A549 (cell line): ENCODE measurements at regions not wholly inside any gene's neighbourhood (a gene's known extent, or its start where the extent isn't known, plus 50 kb on each side); places are given as distances from the start of the nearest gene placed in this dataset.

ENCODE experiments used
- CEBPB ChIP-seq, 2 experiments: fragments of >200 bp in 1 of 2; sonication (Bioruptor Twin) in 1 of 2; formaldehyde crosslinking in 1 of 2; IDR thresholded peaks; 2 replicates each; pipeline ENCODE4 v1.6.1; 2012 to 2016
- CTCF ChIP-seq: fragments of >200 bp; sonication (Bioruptor Twin); formaldehyde crosslinking; IDR thresholded peaks from 3 replicates; pipeline ENCODE4 v1.5.1; 2016
- MAFK ChIP-seq: fragments of 450-650 bp; IDR thresholded peaks from 2 replicates; pipeline ENCODE4 v1.6.1; 2014; ENCODE audit not compliant: partially characterized antibody
- POLR2A ChIP-seq: IDR thresholded peaks from 2 replicates; pipeline ENCODE4 v1.6.1; 2012; ENCODE audit warnings: mild to moderate bottlenecking, low read length
- RAD21 ChIP-seq, 2 experiments: fragments of >200 bp in 1 of 2; sonication (Bioruptor Twin) in 1 of 2; formaldehyde crosslinking in 1 of 2; IDR thresholded peaks in 1 of 2; conservative IDR thresholded peaks in 1 of 2; 2 replicates in 1 of 2; 3 replicates in 1 of 2; pipeline ENCODE4 v1.6.1; 2012 to 2018; ENCODE audit warnings: inconsistent platforms in 1 of 2
- RNF2 ChIP-seq: fragments of 200-600 bp; sonication (generic); IDR thresholded peaks from 2 replicates; pipeline ENCODE4 v1.6.1; 2016; ENCODE audit warnings: low read depth, mild to moderate bottlenecking, antibody characterized with exemption, moderate library complexity, borderline replicate concordance
- TF ChIP-seq, protein P1 (sequence below): IDR thresholded peaks from 2 replicates; pipeline ENCODE4 v1.6.1; 2012

DNA sequence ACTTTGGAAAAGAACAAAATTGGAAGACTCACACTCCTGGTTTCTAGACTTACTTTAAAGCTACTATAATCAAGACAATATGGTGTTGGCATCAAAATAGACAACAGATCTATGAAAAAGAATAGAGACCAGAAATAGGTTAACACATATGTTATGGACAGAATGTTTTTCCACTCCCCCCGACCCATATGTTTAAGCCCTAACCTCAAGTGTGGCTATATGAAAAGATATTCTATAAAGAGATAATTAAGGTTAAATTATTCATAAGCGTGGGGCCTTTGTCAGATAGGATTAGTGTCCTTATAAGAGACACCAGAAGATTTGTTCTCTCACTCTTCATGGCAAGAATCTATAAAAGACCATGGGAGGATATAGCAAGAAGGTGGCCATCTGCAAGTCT, 440.0 kb downstream of the AASDHPPT start:
- TF ChIP-seq RAD21 (conservative IDR thresholded peaks at IDR 0.05 in 1 of 2, IDR thresholded peaks at IDR 0.05 in 1 of 2): no peak
- no peak for TF ChIP-seq CTCF
- TF ChIP-seq MAFK: no peak
- TF ChIP-seq, protein P1, sequence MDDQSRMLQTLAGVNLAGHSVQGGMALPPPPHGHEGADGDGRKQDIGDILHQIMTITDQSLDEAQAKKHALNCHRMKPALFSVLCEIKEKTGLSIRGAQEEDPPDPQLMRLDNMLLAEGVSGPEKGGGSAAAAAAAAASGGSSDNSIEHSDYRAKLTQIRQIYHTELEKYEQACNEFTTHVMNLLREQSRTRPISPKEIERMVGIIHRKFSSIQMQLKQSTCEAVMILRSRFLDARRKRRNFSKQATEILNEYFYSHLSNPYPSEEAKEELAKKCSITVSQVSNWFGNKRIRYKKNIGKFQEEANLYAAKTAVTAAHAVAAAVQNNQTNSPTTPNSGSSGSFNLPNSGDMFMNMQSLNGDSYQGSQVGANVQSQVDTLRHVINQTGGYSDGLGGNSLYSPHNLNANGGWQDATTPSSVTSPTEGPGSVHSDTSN: no peak
- no peak for TF ChIP-seq POLR2A
- TF ChIP-seq RNF2: no peak
- no peak for TF ChIP-seq CEBPB (IDR thresholded peaks at IDR 0.05)
